ENCODE measurements at regions not wholly inside any gene's neighbourhood (a gene's known extent, or its start where the extent isn't known, plus 50 kb on each side); places are given as distances from the start of the nearest gene placed in this dataset.

- no peak for DNase-seq (ENCODE audit: low spot score)
Observed at GRCh38 chr3:102529452-102529851, 94.6 kb downstream of the ZPLD1 start.

DNA sequence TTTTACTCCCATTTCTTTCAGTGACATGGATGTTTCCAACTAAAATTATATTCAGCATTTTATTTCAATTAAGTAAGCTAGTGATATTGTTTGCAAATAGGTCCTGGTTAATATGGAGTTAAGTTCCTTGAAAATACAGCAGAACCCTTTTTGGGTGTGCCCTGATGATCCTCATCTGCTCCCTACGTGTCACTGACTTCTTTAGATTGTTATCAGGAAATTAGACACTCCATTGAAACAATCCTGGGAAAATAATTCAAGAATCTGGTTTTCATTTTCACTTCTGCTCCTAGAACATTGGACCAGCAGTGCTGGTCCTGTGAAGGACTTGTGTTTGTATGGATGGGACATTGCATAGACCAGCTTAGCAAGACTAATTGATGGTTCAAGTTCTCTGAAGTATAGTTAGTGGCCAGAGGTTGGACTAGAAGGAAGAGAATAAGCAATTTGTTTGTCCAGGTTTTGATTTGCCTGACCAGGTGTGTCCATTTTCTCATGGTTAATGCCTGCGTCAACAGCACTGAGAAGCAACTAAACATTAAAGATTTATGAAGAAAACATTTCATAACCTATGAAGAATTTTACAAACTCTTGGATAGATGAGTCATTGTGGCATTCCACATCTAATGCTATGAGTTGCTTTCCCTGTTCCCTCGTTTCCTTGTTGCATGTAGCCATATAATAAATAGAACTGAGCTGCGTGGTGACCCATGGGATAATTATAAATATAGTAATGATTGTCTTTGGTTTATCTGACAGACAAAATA is 95.8 kb downstream of the ZPLD1 start:
- no peak for DNase-seq (ENCODE audit: low spot score)

DNA sequence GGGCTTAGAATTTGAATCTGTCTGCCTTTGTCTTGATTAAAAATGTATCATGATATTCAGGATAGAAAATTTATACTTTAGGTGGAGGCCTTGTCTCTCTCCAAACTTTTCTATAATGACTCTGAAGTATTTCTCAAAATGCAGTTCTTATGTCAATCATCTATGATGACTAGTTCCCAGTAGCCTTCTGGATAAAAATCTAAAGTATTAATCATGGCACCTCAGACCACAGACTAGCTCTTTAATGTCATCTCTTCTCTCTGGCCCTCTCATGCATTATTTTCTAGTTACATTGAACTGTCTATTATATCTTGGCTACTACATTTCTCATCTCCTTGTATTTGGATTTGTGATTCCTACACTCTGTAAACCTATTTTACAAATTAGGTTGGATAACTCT is 96.9 kb downstream of the ZPLD1 start:
- DNase-seq (ENCODE audit: low spot score) = no peak

- no peak for DNase-seq (ENCODE audit: low spot score)
Observed at GRCh38 chr3:102532901-102533300, 98.1 kb downstream of the ZPLD1 start.

DNA sequence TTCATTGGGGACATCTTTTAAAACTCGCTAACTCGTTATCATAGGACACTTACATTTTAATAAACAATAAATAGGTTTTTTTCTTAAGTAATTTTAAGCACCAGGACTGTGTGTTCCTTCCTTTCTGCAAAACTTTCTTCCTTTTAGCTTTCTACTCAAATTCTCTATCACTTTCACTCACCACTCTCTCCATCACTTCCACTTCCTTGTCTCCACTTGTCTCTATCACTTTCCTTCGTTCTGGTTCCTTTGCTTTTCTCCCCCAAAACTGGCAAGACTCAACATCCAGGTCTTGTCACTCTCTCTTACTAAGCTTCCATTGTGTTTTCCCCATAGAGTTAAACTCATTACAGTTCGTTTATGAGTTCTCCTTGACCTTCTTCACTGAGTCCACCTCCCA is 99.0 kb downstream of the ZPLD1 start:
- DNase-seq (ENCODE audit: low spot score) = no peak

- peak; percentile 28 for DNase-seq (ENCODE audit: low spot score)
Observed at GRCh38 chr3:102536456-102536855, 101.6 kb downstream of the ZPLD1 start.

- DNase-seq (ENCODE audit: low spot score) = no peak
Observed at GRCh38 chr3:102537123-102537522, 102.3 kb downstream of the ZPLD1 start.

GRCh38 chr3:102544741-102545140 is 109.9 kb downstream of the ZPLD1 start:
- DNase-seq (ENCODE audit: low spot score) = no peak

- no peak for DNase-seq (ENCODE audit: low spot score)
Observed at GRCh38 chr3:102545276-102545675, 110.5 kb downstream of the ZPLD1 start.

- no peak for DNase-seq (ENCODE audit: low spot score)
Observed at GRCh38 chr3:102553876-102554275, 119.1 kb downstream of the ZPLD1 start.

- DNase-seq (ENCODE audit: low spot score) = no peak
Observed at GRCh38 chr3:102570511-102570910, 135.7 kb downstream of the ZPLD1 start.

DNA sequence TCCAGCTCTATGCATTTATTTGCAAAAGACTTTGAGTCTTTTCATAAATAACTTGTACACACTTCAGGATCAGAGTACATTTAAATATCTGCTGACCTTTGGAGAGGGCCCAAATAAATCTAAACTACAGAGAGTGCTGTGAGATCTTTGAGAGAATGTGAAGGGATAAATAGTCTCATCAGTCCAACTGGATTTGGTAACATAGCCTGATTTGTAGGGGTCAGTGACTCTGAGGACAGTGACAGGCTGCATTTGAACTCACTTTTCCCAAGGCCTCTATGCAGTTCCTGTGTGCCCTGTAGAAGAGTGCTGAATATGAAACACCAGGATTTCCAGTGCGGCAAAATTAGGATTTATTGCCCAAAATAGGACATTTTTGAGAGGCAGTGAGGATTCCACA is 136.2 kb downstream of the ZPLD1 start:
- DNase-seq (ENCODE audit: low spot score) = no peak

- DNase-seq (ENCODE audit: low spot score) = no peak
Observed at GRCh38 chr3:102571720-102572384, 137.0 kb downstream of the ZPLD1 start.

DNA sequence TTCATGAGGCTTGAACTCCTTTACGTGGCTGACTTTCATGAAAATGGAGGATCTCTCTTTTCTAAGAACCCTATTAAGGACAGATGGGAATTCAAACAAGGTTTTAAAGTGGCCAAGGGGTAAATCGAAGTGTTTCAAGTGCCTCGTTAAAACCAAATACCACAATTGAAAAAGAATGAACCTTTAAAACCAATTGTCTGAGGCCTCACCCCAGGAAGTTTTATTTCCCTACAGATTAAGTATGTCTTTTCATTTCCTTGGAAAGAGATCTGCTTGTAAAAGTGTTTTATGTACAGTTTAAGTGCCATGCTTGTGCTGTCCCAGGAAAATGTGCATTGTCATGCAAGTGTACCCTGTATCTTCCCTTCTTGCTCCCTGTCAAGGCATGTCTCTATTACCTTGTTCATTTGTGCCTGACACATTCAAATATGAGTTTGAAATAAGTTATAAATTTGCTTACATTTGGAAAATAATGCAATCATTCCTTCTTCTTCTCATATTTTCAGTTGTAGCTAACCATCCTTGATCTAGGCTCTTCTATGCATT is 138.7 kb downstream of the ZPLD1 start:
- DNase-seq (ENCODE audit: low spot score) = no peak

DNA sequence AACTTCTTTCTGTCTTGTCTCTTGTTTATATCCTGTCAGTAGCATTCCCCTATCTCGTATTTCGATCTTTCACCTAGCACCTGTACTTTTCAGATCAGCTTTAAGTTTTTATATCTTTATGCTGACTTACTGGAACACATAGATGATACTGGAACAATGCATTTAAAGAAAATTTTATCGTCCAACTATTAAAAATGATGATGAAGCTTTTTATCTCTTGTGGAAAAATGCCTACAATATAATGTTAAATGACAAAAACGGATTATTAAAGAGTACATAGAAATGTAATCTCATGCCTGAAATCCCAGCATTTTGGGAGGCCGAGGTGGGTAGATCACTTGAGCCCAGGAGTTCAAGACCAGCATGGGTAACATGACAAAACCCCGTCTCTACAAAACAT is 139.5 kb downstream of the ZPLD1 start:
- DNase-seq (ENCODE audit: low spot score) = no peak

DNA sequence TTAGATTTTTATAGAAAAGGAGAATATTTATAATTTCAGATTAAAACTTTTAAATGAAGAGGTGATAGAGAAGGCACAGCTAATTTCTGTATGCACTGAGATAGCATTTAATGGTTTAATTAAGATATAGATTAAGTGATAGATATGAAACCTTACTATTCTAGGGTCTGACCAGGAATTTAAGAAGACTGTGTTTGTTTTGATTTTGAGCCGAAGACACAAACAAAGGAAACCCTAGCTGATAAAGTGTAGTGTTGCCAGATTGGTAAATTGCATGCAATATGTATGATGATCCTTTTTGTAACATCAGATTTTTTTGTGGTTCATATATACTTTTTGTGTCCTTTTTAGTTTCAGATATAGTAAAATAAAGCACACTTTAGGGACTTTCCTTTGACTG is 141.8 kb downstream of the ZPLD1 start:
- no peak for DNase-seq (ENCODE audit: low spot score)

DNA sequence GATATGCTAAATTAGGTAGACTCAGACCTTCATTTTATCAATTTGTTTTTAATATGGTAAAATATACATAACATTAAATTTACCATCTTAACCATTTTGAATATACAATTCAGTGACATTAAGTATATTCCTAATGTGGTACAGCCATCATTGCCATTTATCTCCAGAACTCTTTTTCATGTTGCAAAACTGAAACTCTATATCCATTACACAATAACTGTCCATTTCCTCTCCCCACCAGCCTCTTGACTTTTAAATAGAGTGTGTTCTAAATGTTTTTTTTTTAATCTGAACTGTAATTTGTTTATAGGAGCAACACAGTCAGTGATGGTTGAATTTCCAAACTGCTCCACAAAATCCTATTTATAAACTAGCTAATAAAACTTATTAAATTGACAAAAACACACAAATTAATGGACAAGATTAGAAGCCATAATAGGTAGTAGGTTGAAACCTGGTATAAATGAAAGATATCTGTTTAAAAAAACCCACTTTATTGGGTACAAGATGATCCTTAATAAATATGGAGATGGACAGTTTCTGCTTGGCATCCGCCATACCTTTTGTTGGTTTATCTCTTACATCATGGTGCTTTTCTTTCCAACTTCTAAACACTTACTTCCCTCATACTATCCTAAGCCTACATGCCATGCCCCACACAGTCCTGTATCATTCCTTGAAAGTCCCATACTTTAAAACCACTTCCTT is 142.4 kb downstream of the ZPLD1 start:
- no peak for DNase-seq (ENCODE audit: low spot score)

GRCh38 chr3:102580760-102581159 is 145.9 kb downstream of the ZPLD1 start:
- DNase-seq (ENCODE audit: low spot score) = no peak

- no peak for DNase-seq (ENCODE audit: low spot score)
Observed at GRCh38 chr3:102586485-102586884, 151.7 kb downstream of the ZPLD1 start.

DNA sequence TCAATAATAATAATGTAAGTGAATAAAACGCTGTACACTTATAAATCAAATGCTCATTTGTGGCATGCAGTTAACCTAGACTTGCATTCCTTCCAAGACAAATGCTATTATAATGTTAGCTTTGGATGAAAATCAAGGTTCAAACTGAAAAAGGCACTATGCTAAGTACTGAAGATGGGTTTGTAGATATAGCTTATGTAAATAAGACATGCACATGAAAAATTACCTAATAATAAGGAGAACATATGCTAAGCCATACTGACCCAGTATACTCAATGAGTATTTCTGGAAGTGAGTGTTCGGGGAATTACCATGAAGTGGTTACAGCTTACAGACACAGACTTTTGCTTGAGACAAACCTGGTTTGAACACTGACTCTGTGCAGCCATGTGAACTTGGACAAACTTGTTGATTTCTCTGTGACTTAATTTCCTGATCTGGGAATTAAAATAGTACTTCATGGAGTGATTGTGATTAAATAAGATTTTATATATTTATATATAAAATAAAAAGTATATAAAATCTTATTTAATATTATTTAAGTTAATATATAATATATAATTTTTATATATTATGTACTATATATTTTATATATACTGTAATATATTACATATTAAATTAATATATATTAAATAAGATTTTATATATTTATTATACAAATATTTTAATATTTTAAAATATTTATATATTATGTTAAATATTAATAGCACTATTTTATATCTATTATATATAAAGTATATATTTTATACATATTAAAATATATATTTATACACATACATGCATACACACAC is 159.2 kb downstream of the ZPLD1 start:
- no peak for DNase-seq (ENCODE audit: low spot score)

DNA sequence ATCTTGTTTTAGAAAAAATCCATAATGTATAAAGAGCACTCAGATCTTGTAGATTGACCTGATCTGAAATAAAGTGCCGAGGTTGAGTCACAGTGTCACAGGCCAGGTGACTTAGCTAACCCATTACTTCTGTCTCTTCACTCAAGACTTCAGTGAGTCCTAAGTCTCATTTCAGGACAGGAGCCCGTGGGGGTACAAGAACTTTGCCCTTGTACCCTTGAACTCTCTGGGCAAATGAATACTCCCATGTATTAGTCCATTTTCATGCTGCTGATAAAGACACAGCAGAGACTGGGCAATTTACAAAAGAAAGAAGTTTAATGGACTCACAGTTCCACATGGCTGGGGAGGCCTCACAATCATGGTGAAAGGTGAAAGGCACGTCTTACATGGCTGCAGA is 160.2 kb downstream of the ZPLD1 start:
- no peak for DNase-seq (ENCODE audit: low spot score)
